Fibroblast of peridontal ligament (primary cell): ENCODE measurements at regions not wholly inside any gene's neighbourhood (a gene's known extent, or its start where the extent isn't known, plus 50 kb on each side); places are given as distances from the start of the nearest gene placed in this dataset.

Source experiments
- DNase-seq: peaks from one replicate; pipeline ENCODE4 v3.0.0-alpha.2; 2010; ENCODE audit errors: extremely low read depth

DNA sequence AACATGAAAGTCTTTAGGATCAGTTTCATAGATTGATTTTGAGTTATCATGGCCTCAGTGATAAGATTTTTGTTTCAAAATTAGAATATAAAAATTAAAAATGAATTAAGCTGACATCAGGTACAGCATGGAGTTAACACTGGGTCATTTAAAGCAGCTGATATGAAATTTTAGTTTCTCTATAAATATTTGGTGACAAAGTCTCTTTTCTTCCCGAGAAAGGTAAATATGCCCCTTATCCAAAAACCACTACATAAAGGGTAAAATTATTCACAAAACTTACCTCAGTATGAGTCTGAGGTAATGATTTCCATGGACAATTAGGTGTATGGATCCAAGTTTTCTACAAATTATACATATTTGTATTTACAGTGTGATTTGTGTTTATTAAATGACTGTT lies 121.5 kb upstream of the PJA2 start:
- DNase-seq, result no peak

- no peak for DNase-seq
These were observed 120.2 kb upstream of the PJA2 start for GRCh38 chr5:109529987-109530386.

- peak; percentile 26 for DNase-seq
These were observed 119.7 kb upstream of the PJA2 start for GRCh38 chr5:109529520-109529919.

DNA sequence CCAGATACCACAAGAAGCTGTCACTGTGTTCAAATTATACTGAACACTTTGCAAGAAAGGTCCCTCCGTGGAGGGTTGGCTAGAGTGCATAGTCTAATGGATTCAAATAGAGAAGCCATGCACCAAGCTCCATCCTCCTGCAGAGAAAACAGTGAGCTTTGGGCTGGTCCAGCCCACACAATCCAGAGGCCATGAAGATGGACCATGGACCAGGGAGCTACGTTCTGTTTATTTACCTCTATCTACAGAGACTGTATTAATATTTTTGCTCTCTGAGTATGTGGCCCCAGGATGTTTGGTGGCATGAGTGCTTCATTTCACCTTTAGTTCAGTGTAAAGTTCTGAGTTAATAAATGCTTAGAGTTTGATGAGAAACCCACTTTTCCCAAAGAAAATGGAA lies 114.8 kb upstream of the PJA2 start:
- no peak for DNase-seq

GRCh38 chr5:109524026-109524425 lies 114.3 kb upstream of the PJA2 start:
- DNase-seq, result no peak

DNA sequence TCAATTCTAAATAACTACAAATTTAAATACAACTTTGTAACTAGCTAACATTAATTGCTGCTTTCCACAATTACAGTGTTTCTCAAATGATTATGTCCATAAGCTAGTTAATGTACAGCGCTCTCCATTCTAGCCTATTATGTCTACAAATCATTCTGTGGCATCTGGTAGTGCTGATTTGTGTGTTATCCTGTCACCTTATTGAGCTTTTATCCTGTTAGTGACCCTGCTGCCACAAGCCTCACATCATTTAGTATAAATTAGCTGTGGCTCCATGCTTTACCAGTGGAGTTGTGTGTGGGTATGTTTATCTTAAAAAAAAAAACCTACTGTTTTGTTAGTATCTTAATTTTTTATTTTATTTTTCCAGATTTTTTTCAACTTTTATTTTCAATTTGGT lies 112.6 kb upstream of the PJA2 start:
- no peak for DNase-seq

DNA sequence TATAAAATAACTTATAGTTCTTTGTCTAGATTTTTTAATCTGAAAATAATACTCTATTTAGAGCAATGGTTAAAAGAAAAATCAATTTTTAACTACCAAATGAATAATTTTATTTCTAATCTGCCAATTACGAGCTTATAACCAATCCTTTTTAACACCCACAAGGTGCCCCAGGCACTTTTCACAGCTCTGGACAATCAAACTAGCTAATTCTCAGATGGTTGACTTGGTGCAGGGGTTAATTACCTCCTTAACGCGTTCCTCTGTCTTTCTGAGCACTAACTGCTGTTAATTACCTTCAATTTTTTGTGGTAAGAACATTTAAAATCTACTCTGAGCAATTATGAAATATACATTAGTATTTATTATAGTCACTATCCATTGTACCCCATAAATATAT lies 109.6 kb upstream of the PJA2 start:
- DNase-seq, result no peak

GRCh38 chr5:109516390-109516789 lies 106.6 kb upstream of the PJA2 start:
- DNase-seq, result peak; percentile 27

DNA sequence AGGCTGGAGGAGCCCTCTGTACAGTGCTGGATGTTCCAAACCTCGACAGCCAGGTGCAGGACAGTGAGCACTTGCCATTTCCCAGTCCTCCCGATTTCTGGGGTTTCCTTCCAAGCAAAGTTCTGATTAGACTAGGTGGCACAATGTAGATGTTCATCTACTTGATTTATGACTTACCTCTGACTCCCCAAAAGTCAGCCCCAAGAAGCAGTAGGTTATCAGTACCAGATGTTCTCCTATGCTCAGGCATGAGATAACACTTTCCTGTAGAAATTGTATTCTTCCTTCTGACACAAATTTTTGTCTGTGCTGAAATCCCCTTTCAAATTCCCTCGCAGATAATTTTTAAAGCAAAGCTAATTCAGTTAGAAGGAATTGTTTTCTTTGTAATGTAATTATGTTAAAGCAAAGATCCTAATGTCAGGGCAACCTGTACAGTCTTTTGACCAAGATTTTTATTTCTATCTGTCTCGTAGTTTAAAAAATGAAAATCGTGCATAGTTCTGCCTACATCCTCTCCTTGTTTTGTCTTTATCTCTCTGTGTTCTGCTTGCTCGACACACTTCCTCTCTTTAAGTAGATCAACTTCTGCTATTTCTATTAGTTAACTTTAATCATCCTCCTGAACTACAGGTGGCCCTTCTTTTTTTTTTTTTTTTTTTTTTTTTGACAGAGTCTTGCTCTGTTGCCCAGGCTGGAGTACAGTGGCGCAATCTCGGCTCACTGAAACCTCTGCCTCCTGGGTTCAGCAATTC lies 102.4 kb upstream of the PJA2 start:
- no peak for DNase-seq

DNA sequence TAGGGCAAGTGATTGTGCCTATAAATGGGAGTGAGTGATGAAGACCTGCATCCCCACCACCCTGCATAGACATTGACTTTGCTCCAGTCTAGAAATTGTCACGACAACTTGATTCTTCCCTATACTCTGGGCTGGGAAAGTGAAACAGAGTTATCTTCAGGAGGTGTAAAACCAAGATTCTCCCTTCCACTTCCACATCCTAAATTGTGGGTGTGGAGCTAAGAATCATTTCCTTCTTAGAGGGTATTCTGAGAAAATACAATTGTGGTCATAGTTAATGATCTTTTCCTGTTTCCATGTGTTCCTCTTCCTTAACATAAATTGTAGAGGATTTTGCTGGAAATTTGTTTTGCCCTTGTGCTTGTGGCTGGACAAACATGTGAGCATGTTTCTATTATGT lies 96.8 kb upstream of the PJA2 start:
- DNase-seq, result no peak

DNA sequence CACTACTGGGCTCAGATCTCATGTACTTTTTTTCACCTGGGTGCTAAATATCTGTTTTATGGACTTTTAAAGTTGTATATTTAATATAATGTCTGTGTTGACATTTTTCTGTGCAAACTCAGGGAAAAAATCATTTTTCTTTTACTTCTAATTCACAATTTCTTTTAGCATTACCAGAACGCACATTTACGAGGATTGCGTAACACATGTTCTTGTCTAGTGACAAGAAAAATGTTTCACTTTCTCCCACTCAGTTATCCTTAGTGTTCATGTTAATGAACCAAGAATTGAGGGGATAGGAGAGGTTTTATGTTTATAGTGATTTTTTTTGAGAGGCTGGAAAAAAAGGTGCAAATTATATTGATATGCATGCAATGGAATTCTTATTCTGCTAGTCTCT lies 86.3 kb upstream of the PJA2 start:
- no peak for DNase-seq

- DNase-seq, result no peak
These were observed 78.1 kb upstream of the PJA2 start for GRCh38 chr5:109487753-109488420.

DNA sequence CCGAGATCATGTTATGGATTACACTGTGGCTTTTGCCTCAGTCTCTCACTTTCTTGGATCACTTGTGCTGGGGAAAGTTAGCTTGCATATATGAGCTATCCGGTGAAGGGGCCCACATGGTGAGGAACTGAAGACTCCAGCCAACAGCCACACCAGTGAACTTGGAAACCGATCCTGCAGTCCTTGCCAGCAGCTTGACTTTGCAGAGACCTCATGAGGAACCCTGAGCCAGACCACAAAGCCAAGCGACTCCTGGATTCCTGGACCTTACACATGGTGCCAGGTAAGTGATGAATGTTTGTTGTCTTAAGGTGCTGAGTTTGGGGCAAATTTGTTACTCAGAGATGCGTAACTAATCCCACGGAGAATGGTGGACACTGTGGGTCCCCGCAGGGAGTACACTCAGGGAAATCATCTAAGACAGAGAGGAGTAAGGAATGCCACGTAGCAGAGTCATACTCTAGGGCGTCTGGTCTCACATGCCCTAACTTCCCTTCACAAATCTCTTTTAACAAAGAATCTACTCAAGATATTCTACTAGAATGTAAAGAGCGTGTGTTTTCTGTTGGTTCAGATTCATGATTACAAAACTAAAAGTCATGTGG lies 76.5 kb upstream of the PJA2 start:
- DNase-seq, result no peak

DNA sequence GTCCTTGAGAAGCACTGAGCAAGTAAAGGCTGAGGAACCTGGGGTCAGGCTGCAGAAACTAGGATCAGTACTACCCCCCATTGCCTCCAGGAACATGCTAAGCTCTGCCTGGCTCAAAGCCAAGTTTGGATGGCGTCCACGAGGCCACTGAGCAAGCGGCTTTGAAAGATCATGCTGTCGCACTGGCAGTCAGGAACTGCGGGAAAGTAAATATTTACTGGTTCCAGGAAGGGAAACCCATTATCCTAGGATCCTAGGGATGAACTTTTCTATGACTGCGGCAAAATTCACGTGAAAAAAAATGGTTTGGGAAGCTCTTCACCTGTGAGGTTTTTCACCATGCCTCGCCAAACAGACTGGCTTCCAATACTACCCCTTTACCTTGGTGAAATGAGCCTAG lies 75.3 kb upstream of the PJA2 start:
- no peak for DNase-seq

- DNase-seq, result no peak
These were observed 74.8 kb upstream of the PJA2 start for GRCh38 chr5:109484597-109484996.

GRCh38 chr5:109483395-109483971 lies 73.7 kb upstream of the PJA2 start:
- no peak for DNase-seq

DNA sequence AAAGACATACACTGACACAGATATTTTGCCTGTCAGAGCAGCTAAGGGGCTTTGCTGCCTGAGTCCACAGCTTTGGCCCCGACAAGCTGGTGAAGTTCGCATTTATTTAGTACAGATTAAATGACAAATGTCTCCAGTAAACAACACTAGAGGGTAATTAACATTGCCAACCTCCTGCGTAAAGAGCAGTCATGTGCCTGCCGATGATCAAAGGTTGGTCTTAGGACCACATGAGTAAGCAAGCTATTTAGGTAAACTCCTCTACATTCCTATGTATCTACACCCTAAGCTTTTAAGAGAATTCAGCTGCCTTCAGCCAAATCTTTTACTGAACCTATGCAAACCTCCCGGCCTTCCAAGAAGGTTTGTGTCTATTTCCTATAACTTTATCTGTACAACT lies 73.0 kb upstream of the PJA2 start:
- DNase-seq, result no peak

GRCh38 chr5:109479260-109479860 lies 69.6 kb upstream of the PJA2 start:
- peak; percentile 55 for DNase-seq

DNA sequence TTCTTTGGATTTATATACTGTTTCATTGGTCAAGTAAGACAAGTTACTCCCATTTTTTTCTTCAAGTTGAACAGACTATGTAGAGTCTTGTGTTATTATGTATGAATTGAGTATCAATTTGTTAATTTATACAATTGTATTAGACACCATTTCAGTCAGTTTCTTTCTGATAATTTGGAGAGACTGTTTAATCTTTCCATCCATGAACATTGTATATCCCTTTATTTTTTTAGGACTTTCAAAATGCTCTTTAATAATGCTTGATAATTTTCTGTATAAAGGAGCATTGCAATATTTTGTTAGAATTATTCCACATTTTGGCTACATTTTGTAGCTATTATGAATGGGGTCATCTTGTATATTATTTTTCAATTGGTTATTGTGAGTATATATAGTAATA lies 69.1 kb upstream of the PJA2 start:
- DNase-seq, result no peak

DNA sequence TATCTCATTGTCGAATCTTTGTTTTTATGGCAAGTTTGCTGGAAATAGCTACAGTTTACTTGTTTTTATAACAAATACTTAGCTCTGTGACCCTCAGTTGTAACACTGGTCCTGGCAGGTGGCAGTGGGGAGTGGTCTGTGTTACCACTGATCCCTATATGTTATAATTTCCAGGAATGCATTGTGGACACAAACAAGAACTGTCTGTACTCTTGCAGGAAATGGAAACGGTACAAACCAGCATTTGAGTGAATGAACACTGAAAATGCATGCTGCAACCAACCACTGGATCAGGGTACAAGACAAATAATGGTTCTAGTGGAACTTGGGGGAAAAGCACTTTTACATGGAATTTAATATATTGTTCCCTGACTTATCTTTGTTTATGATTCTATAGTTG lies 66.5 kb upstream of the PJA2 start:
- DNase-seq, result no peak

DNA sequence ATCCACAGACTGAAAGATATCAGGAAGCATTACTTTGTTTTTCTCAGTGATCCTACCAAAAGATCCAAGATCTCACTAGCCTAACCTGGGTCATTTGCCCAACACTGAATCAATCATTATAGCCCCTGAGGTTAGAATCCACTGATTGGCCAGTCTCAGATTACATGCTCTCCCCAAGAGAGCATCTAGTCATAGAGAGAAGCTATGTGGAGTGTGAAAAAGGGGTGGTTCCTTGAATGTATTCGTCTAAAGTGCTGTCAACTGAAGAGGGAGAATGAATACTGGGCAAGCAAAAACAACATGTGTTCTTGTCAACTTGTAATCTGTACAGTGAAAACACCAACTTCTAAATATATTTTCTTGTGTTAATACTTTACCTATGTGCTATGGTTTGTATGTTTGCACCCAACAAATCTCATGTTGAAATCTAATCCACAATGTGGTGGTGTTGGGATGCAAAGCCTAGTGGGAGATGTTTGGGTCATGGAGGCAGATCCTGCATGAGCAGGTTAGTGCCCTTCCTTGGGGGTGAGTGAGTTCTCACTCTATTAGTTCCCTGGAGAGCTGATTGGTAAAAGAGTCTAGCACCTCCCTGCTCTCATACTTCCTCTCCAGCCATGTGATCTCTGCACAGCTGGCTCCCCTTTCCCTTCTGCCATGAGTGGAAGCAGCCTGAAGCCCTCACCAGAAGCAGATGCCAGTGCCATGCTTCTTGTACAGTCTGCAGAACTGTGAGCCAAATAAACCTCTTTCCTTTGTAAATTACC lies 60.3 kb upstream of the PJA2 start:
- no peak for DNase-seq
